Ovary (tissue), 7 donors: ENCODE measurements at regions not wholly inside any gene's neighbourhood (a gene's known extent, or its start where the extent isn't known, plus 50 kb on each side); places are given as distances from the start of the nearest gene placed in this dataset.
"Not testable (repeated sequence)": the region's sequence is repeated elsewhere in the genome, so short reads cannot be mapped to it uniquely, and the experiment has no call there.

Source experiments
- DNase-seq, 5 donors: peaks; one replicate each; pipeline ENCODE4 v3.0.0-alpha.2; 2019 to 2020
- H3K27ac ChIP-seq, 2 donors: fragments of 200-600 bp; one replicate each; pipeline versions ENCODE4 v1.5.1 to v1.8.0; 2019 to 2022
- H3K27me3 ChIP-seq: fragments of 200-600 bp; one replicate; pipeline ENCODE4 v1.8.0; 2022
- H3K36me3 ChIP-seq: fragments of 200-600 bp; sonication (generic); one replicate; pipeline ENCODE4 v1.5.1; 2019
- H3K4me1 ChIP-seq: one replicate; pipeline ENCODE4 v1.8.1; 2013; ENCODE audit warnings: mild to moderate bottlenecking, moderate library complexity; ENCODE audit not compliant: insufficient read depth
- H3K4me3 ChIP-seq: fragments of 200-600 bp; sonication (generic); one replicate; pipeline ENCODE4 v1.5.1; 2017
- H3K9me3 ChIP-seq, 2 donors: fragments of 200-600 bp in 1 of 2; sonication (generic) in 1 of 2; one replicate each; pipeline versions ENCODE4 v1.5.1 to v1.8.1; 2013 to 2019; ENCODE audit warnings: mild to moderate bottlenecking in 1 of 2, moderate library complexity in 1 of 2
- EP300 ChIP-seq: sonication (generic); formaldehyde crosslinking; IDR thresholded peaks from one replicate; pipeline ENCODE4 v1.6.1; 2017; ENCODE audit warnings: antibody characterized with exemption
- POLR2A ChIP-seq: fragments of 450-650 bp; IDR thresholded peaks from one replicate; pipeline ENCODE4 v1.6.1; 2017; ENCODE audit warnings: antibody characterized with exemption, mild to moderate bottlenecking, moderate library complexity
- WGBS, 3 donors: extraction: QIAGEN DNeasy Blood & Tissue Kit in 1 of 3; methylation state at CpG; one replicate each; pipeline versions ENCODE4 v1.1.5 to v1.1.7; 2013 to 2017; 5-methylcytosine and 5-hydroxymethylcytosine counted together
- intact Hi-C, 4 donors: fragments of 100-400 bp; cut with DNase I; formaldehyde crosslinking; loops; one replicate each; pipeline versions ENCODE4 v1.11.0 to v1.15.1; 2022 to 2023
- TF ChIP-seq, protein P1 (sequence below), 3 donors: fragments of 450-650 bp in 2 of 3; fragments of 200-600 bp in 1 of 3; IDR thresholded peaks; one replicate each; pipeline versions ENCODE4 v1.5.1 to v1.8.0; 2016 to 2022; ENCODE audit warnings: antibody characterized with exemption in 3 of 3, mild to moderate bottlenecking in 1 of 3
- donor health status: DM: no; HTN: no; CAD: no; lungs with moderate emphysema.
- donor health status: DM: no; HTN: no; CAD: no.
- donor health status: Bipolar disorder and iron deficiency.
- donor health status: DM: no; HTN: no; CAD: no.
- donor health status: DM: yes; HTN: yes; CAD: no.

DNA sequence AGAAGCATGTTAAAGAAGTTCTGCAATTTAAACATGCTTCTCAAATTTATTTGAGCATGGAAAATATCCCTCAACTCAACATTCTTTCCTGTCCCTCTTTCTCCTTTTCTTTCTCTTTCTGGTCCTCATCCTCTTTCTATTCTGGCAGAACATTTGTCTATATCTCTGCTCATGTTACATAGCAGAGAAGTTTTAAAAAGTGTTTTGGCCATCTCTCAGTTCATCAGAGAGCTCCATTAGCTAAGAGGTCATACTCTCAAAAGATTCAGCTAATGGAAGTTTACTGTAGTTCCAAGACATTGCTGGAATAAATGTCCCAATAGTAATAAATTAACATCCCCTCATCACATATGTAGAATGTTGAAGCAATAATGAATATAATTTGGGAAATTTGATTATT is 53.5 kb downstream of the XCL2 start:
- Histone ChIP-seq H3K27me3 (no peaks in the 10 kb centered on the region), H3K9me3 (no peaks in the 10 kb centered on the region), H3K4me1 (peaks cover 2% of the 10 kb centered on the region), H3K27ac (no peak overlapping the region), H3K4me3 (no peak overlapping the region), H3K36me3 (no peaks in the 10 kb centered on the region)
- TF ChIP-seq, protein P1, sequence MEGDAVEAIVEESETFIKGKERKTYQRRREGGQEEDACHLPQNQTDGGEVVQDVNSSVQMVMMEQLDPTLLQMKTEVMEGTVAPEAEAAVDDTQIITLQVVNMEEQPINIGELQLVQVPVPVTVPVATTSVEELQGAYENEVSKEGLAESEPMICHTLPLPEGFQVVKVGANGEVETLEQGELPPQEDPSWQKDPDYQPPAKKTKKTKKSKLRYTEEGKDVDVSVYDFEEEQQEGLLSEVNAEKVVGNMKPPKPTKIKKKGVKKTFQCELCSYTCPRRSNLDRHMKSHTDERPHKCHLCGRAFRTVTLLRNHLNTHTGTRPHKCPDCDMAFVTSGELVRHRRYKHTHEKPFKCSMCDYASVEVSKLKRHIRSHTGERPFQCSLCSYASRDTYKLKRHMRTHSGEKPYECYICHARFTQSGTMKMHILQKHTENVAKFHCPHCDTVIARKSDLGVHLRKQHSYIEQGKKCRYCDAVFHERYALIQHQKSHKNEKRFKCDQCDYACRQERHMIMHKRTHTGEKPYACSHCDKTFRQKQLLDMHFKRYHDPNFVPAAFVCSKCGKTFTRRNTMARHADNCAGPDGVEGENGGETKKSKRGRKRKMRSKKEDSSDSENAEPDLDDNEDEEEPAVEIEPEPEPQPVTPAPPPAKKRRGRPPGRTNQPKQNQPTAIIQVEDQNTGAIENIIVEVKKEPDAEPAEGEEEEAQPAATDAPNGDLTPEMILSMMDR (IDR thresholded peaks at IDR 0.05) = no peak
- no peak for TF ChIP-seq EP300
- TF ChIP-seq POLR2A = no peak
- DNase-seq = no peak
- intact Hi-C loops = loop anchor here in 1 of 4 donors (5.0 kb wide), 1 partner anchor 197 kb away; no protein-coding TSS in a partner anchor

DNA sequence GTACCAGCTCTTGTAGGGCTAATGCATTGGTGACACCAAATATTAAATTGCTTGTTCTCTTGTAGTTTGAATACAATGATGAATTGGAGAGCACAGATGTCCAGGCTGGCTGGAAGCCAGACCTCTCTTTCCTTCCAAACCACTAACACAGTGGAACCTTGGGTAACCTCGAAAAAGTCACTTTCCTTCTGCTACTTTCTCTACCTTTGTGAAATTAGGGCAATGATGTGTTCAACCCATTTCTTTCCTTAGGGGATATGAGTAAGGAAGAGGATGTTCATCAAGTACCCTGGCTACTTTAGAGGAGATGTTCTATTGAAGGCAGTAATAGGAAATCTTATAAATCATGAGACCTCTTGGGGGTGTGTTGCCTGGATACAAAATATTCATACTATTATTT is 55.7 kb downstream of the XCL2 start:
- no peaks in the 10 kb centered on the region for H3K9me3 ChIP-seq
- TF ChIP-seq POLR2A = no peak
- H3K27ac ChIP-seq = no peak overlapping the region
- intact Hi-C loops = no loop called here
- no peaks in the 10 kb centered on the region for H3K36me3 ChIP-seq
- no peak overlapping the region for H3K4me3 ChIP-seq
- peak; percentile 43 to 71 (median 59) for DNase-seq
- H3K4me1 ChIP-seq = peaks cover 5% of the 10 kb centered on the region
- no peaks in the 10 kb centered on the region for H3K27me3 ChIP-seq
- 0 to 8% (median 2%) methylated on average over 1 of the region's 1 CpG for WGBS, 3 donors

DNA sequence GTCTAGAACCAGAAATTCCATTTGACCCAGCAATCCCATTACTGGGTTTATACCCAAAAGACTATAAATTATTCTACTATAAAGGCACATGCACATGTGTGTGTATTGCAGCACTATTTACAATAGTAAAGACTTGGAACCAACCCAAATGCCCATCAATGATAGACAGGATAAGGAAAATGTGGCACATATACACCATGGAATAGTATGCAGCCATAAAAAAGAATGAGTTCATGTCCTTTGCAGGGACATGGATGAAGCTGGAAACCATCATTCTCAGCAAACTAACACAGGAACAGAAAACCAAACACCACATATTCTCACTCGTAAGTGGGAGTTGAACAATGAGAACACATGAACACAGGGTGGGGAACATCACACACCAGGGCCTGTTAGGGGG is 57.0 kb downstream of the XCL2 start:
- H3K9me3 ChIP-seq, H3K27ac ChIP-seq, H3K4me3 ChIP-seq, intact Hi-C loops, H3K4me1 ChIP-seq, H3K36me3 ChIP-seq, H3K27me3 ChIP-seq, DNase-seq: not testable (repeated sequence)
- 81 to 96% (median 91%) methylated on average over 1 of the region's 1 CpG for WGBS, 3 donors

DNA sequence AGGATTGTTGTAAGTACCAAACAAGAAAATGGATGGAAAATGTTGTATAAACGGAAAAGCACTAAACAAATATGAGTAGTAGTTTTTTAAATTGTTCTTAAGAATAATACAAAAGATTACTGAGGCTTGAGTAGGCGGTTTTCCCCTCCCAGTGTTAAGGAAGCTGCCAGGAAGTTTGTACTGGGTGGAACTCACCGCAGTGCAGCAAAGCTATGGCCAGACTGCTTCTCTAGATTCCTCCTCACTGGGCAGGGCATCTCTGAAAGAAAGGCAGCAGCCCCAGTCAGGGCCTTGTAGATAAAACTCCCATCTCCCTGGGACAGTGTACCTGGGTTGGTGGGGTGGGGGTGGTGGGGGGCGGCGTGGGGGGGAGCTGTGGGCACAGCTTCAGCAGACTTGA is 58.7 kb downstream of the XCL2 start:
- DNase-seq = peak in 3 of 5 donors; percentile 21 to 43 (median 36)
- 4 to 8% (median 6%) methylated on average over 3 to 5 of the region's 5 CpGs for WGBS, 3 donors
- peak overlapping the region in 1 of 2 donors; percentile 37 for H3K27ac ChIP-seq

GRCh38 chr1:168484083-168484482 is 59.7 kb downstream of the XCL2 start:
- DNase-seq = no peak
- no peaks in the 10 kb centered on the region for H3K36me3 ChIP-seq
- H3K27me3 ChIP-seq = no peaks in the 10 kb centered on the region
- intact Hi-C loops = no loop called here
- no peaks in the 10 kb centered on the region for H3K9me3 ChIP-seq
- H3K4me1 ChIP-seq = peaks cover 9% of the 10 kb centered on the region
- no peak overlapping the region for H3K4me3 ChIP-seq
- TF ChIP-seq POLR2A = no peak
- no peak for TF ChIP-seq EP300
- TF ChIP-seq, protein P1 (IDR thresholded peaks at IDR 0.05) = no peak
- no peak overlapping the region for H3K27ac ChIP-seq

More for the DNA sequence above, 58.7 kb downstream of the XCL2 start:
- Histone ChIP-seq H3K36me3 (no peaks in the 10 kb centered on the region), H3K4me1 (peaks cover 9% of the 10 kb centered on the region), H3K27me3 (no peaks in the 10 kb centered on the region), H3K4me3 (no peak overlapping the region), H3K9me3 (no peaks in the 10 kb centered on the region)
- intact Hi-C loops = no loop called here
- TF ChIP-seq, protein P1 (IDR thresholded peaks at IDR 0.05) = no peak
- TF ChIP-seq EP300 (no peak), POLR2A (no peak)

- H3K27ac ChIP-seq = peak overlapping the region in 1 of 2 donors; percentile 67
- no peak overlapping the region for H3K4me3 ChIP-seq
- DNase-seq = no peak
- intact Hi-C loops = no loop called here
- H3K9me3 ChIP-seq = no peaks in the 10 kb centered on the region
- TF ChIP-seq EP300 = no peak
- TF ChIP-seq, protein P1 (IDR thresholded peaks at IDR 0.05) = peak in 1 of 3 donors; percentile 28
- no peaks in the 10 kb centered on the region for H3K36me3 ChIP-seq
- no peaks in the 10 kb centered on the region for H3K27me3 ChIP-seq
- WGBS, 3 donors = 3 to 15% (median 6%) methylated on average over 1 of the region's 1 CpG
- peaks cover 9% of the 10 kb centered on the region for H3K4me1 ChIP-seq
Measured at GRCh38 chr1:168483539-168483938, 60.3 kb downstream of the XCL2 start.
